ENCODE measurements at regions not wholly inside any gene's neighbourhood (a gene's known extent, or its start where the extent isn't known, plus 50 kb on each side); places are given as distances from the start of the nearest gene placed in this dataset.

DNA sequence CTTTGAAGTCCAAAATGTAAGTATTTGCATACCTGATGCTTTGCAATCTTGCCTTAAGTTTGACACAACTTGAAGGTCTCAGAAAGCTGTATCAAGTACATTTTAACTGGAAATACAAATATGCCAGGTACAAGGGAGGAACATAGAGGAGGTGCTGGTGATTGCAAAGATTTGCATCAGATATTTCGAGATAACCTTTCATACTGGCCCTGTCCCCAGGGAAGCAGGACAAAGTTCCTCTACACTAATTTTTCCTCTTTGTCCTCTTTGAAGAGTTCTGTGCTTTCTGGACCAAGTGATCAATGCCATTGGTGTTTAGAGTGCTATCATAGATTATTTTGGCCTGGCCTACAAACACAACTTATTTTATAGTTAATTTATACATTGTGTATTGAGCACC is 686.1 kb downstream of the HACE1 start:
- no peak for DNase-seq

DNA sequence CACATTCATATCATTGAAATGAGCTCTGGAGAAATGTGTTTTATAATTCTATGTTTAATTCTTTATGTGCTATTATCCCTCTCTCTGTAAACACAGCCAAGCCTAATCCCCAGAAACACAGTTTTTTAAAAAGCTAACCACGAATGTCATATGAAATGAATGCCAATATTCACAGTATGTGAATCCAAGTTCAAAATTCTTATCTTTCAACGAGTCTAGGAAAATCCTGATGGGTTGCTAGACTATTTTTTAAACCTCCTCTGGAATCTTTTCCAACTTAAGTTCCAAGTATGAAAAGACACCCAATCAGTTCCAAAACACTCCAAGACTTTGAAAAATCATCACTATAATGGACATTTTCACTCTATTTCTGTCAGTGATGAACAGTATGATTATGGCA is 689.3 kb downstream of the HACE1 start:
- no peak for DNase-seq

DNA sequence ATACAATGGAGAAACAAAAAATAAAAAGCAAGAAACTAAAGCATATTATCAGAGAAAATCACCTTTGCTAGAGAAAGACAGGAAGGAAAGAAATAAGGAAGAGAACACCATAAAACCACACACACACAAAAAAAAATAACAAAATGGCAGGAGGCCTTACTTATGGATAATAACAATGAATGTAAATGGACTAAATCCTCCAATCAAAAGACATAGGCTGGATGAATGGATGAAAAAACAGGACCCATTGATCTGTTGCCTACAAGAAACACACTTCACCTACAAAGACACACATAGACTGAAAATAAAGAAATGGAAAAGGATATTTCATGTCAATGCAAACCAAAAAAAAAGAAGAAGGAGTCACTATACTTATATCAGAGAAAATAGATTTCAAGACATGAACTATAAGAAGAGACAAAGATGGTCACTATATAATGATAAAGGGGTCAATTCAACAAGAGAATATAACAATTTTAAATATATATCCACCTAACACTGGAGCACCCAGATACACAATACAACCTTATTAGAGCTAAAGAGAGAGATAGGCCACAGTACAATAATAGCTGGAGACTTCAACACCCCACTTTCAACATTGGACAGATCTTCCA is 693.6 kb downstream of the HACE1 start:
- DNase-seq, result no peak

DNA sequence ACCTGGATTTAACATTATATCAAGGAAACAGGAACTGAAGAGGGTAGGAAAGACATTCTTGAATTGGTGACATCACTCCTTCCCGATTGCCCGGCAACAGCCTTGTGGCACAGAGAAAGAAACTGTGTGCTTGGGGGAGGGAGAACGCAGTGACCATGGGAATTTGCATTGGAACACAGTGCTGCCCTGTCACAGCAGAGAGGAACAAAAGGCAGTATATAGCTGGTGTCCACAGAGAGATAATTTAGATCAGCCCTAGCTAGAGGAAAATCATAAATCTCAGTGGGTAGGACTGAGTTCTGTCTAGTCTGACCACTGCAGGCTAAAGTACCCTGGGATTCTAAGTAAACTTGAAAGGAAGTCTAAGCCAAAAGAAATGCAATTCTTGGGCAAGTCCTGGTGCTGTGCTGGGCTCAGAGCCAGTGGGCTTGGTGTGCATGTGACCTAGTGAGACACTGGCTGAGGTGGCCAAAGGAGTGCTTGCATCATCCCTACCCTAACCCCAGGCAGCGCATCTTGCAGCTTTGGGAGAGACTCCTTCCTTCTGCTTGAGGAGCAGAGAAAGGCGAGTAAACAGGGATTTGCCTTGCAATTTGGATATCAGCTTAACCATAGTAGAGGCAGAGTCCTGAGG is 697.6 kb downstream of the HACE1 start:
- no peak for DNase-seq

DNA sequence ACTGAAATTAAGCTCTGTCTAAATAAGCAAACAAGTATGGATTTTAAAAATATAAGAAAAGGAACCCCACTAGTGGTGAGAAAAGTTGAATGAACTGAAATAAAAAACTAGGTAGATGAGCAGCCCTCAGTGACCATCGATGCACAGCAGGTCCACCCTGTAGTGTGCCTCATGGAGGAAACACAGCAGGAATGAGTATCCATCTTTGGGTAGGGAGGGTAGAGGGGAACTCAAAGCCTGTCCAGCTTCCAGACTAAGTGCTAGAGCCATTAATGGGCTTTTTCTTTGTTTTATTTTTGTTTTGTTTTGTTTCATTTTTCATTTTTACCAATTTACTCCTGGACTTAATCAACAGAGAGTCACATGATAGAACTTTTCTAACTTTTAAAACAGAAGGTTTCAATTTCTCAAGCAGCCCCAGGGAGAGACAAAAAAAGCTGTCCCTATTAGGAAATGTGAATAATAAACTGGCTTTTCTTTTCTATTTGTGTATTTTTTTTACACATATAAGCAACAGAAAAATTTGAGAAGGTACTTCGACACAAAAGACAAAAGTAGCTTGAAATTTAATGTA is 700.6 kb downstream of the HACE1 start:
- DNase-seq, result no peak

DNA sequence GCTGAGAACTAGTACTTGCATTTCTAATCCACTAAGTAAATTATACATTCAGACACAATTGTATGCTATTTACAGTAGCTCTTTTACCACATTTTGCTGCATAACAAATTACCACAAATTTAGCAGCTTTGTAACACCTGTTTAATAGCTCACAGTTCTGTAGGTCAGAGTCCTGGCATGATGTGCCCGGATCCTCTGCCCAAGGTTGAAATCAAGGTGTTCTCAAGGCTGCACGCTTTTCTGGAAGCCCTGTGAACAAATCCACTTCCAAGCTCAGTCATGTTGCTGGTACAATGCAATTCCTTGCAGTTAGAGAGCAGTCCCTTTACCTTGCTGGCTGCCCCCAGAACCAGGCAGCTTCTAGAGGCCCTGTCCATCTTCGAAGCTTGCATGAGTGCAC is 716.0 kb downstream of the HACE1 start:
- DNase-seq, result no peak

DNA sequence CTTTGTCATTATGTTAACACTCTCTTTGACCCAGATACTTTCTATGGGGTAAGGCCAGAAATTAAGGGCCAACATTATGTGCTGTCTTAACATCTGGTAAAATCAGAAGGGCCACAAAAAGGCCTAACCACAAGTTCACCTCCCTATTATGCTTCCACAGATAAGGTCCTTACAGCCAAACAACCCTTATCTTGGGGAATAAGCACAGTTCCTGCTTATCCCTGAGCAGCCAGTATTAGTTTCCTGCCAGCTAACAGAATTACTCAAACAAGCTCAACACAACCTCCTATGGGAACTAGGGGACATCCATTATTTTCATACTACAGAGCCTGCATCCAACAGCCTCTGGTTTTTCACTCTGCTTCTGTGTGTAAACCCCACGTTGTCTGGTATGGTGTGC is 724.8 kb downstream of the HACE1 start:
- DNase-seq, result no peak

DNA sequence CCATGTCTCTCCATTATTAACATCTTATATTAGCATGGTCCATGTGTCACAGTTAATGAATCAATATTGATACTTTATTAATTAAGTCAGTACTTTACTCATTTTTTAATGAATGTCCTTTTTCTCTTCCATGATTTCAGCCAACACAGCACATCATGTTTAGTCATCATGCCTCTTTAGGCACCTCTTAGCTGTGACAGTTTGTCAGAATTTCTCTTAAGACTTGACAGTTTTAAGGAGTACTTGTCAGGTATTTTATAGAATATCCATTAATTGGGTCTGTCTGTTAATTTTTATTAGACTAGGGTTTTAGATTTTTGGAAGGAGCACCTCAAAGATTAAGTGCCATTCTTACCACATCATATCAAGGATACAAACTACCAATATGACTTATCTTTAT is 729.4 kb downstream of the HACE1 start:
- DNase-seq, result no peak

DNA sequence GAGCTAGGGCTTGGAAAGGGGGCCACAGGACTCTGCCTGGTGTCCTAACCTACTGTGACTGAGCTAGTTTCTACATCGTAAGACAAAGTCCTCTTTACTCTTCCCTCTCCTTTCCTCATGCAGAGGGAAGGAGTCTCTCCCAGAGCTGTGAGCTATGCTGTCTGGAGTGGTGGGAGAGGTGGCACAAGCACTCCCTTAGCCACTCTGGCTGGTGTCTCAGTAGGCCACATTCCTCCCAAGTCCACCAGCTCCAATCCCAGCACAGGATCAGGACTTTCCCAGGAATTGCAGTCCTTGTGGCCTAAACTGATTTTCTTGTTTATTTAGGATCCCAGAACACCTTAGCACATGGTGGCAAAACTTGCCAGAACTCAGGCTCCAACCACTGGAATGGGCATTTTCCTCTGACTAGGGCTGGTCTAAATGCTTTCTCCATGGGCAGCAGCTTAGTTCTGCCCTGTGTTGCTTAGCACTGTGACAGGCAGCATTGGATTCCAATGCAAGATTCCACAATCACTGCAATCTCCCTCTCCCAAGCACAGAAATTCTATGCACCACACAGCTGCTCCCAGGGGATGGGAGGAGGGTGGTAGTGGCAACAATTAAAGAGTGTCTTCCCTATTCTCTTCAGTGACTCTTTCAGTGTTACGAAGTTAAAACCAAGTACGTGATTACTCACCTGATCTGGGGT is 733.3 kb downstream of the HACE1 start:
- no peak for DNase-seq

DNA sequence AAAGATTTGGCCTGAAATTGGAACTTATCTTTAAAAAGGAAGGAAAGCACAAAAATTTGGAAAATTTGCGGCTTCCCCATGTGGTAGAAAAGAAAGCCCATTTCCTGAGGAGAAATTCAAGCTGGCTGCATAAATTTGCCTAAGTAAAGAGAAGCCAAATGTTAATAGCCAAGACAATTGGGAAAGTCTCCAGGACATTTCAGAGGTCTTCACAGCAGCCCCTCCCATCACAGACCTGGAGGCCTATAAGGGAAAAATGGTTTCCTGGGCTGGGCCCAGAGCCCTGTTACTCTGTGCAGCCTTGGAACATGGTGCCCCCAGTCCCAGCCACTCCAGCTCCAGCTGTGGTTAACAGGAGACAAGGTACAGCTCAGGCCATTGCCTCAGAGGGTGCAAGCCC is 736.5 kb downstream of the HACE1 start:
- no peak for DNase-seq

DNA sequence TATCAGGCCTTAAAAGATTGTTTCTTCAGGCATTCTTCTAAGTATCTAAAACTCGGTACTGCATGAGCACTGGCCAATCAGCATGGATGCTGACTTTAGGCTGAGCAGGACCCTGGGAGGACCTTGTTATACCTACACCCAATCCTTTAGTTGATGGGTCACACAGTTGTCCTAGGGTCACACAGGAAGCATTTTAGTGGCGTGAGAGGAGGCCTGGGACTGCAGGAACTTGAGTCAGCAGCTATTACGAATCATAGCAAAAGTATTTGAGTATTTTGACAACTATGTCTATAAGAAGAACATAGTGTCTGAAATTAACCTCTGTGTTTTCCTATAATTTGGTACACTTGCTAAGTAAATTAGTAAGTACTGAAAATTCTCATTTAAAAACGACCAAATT is 741.4 kb downstream of the HACE1 start:
- DNase-seq, result no peak

DNA sequence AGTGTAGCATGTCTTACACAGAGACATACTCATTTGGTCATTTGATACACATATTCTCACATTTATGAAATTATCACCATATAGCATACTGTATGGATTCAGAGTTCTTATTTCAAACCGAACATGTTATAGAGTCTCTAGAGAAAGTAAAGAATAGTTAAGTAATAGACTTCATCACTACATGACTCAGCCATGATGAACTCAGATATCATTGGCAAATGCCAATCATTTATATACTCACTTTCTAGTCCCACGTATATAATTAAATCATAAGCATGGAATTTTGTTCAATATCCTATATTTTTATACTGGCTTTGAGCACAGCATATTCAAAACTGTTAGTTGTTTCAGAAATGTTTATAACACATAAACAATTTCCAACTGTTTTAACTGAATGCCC is 749.9 kb downstream of the HACE1 start:
- no peak for DNase-seq

DNA sequence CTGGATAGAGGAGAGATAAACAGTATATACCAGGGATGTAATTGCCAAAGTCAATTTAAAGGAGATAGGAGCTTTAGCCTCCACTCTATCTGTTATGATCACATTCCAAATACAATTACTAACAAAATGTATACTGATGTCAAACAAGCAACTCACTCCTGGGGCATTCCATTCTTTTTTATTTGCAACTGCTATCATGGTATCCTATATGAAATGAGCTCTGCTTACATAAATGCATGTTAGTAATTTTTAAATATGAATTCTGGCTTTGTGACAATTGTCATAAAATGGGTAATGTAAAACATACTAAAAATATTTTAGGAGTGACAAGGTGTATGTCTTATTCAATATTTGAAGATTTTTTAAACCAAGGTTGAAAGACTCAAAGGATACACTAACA is 751.1 kb downstream of the HACE1 start:
- no peak for DNase-seq

DNA sequence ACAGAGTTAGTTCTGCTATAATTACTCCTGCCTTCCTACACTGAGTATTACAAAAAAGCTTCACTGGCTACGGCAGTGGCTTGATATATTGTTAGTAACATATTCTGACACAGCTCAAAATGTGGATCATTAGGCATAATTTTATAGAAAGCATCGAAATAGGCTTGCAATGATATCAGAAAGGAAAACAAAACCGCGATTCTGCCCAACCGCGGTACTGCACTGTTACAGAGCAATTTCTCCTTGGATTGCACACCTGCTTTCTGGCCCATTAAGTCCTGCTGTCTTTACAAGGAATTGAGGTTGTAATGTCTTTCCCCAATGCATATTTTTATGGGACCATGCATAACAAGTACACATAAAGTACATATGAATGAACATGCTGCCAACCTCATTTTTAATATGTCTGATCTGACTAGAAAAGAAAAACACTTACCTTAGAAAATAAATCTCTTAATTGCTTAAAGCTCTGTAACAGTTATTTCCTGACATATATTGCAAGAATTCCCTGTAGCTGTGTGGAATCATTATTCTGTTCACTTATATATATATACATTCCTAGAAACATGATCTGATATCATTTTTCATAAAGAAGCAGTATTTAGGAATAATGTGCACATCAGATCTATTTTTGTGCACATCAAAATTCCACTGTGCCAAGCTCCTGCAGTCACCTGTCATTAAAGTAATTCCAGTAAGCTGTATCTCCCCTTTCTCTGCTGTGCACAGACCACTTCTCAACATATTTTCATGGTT is 763.9 kb downstream of the HACE1 start:
- DNase-seq, result no peak

DNA sequence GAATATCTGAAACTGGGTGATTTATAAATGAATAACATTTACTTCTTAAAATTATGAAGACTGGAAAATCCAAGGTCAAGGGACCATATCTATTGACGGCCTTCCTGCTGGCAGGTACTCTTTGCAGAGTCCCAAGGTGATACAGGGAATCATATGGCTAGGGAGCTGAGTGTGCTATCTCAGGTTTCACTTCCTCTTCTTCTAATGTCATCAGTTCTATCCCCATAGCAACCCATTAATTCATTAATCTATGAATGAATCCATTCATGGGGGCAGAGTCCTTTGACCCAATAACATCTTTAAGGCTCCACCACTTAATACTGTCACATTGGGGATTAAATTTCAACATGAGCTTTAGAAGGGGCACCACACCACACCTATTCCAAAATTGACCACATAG is 772.0 kb downstream of the HACE1 start:
- no peak for DNase-seq

DNA sequence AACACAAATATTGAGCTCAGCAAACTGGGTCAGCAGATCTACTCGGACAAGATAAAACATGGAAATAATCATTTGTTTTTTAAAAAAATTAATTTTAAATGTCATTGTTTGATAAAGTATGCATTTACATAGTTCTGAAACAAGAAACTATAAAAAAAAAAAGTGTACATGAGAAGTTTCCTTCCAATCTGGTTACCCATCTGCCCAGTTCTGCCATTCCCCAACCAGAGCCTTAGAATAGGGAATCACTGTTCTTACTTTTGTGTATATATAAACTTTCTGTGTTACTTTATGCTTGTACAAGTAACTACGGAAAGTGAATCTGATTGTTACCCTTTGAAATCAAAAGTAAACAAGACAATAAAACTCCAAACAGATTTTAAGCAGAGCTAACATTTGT is 791.4 kb downstream of the HACE1 start:
- no peak for DNase-seq

DNA sequence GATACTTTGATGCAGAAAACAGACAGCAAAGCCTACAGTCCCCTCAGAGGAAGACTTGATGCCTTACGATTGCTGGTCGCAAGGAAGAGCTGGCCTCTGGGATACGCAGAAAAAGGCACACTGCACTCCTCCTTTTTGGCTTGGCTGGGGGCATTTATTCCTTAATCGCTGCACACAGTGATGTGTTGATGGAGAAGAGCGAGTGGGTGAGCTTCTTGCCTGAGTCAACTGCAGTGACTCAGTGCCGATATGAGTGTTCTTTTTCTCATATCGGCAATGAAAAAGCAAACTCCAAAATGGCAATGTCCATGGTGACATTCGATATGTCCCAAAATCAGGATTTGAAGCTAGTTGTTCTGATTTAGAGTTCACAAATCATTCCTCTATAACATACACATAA is 794.8 kb downstream of the HACE1 start:
- DNase-seq, result no peak

DNA sequence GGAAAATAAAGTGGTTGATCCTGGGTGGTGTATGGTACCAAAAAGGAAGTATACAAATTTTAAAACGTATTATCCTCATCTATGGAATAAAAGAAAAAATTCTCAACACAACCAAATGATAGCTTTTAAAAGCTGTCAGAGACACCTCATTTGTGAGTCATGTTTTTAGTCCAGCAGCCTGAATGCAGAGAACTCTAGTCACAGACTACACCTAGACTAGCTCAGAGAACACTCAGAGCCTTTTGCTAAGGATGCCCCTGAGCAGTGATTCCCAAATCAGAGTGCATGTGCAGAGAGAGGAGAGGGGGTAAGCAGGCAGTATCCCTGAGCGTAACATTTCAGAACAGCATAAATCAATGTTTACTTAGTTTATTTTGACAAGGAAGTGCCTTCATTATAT is 809.3 kb downstream of the HACE1 start:
- DNase-seq, result no peak

DNA sequence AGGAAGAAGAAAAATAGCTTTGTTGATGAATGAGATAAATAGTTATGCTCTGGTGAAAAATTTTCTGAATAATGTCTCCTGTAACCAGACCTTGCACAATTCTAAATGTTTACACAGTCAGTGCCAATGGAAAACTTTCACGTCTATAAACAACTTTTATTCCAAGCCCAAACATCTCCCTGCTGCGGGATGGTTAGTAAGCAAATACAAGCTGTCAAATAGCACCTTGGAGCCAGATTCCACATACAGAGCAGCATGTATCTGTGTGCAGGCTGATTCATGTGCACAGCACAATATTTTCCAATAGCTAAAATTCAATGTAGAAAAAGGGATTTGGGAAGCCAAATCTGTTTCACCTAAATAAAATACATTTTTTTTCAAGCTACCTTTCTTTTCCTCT is 813.3 kb downstream of the HACE1 start:
- DNase-seq, result no peak

DNA sequence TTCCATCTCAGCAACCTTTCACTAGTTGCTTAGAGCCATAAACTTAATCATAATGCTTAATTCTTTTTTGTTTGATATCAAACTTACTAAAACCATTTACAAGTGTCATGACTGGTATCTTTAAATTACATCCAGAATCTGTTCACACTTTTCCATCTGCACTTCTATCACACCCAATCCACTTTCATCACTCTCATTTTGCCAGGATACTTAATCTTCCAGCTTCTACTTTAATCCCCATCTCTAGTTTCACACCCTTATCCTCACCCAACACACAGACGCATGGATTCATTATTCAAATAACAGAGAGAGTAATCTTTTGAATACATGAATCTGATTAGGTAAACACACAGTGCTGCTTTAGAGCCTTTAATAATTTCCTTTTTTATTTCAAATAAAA is 828.4 kb downstream of the HACE1 start:
- no peak for DNase-seq

DNA sequence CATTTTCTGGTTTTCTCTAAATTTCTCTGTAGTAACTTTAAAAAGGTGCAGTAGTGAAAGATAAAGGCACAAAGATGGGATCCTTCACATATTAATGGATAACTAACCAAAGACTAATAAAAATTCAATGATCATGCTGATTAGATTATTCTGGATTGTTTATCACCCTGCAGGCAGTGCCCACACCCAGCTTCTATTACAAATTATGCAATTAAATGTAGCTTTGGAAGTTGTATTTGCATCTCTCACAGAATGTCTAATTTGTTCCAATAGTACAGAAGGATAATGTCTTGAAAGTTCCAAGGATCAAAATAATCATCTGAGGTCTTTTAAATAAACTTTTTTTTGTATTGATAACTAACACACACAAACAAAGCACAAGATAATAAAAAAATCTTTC is 837.6 kb downstream of the HACE1 start:
- DNase-seq, result no peak

DNA sequence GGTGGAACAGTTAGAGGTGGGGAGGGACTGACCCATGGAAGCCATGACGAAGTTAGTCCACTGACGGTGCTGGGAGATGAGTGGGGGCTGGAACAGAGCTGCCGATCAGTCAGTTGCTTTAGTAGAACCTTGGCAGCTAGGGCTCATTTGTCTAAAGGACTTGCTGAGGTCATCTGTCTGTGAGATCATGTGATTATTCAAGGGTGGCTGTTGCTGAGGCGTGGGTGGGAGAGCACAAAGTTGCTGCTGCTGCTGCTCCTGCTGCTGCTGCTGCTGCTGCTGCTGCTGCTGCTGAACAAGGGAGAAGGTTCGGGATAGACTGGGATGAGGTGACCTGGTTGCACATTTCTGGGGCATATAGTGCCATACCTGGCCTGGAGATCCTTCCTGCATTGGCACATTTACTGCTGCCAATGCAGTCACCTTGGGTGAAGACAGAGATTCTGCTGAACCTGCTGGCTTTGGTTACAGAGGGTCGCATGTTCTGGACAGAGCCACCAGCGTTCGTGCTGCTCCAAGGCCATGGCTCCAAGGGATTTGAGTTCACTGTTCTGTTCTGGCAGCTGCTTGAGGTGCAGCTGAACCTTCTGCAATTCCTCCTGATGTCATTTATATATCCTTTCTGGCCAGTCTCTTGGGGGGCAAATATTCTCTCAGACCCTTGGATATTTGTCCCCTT is 840.5 kb downstream of the HACE1 start:
- no peak for DNase-seq

Data from NCI-H2171 (cell line).